Motor neuron (in vitro differentiated cells): ENCODE measurements at regions not wholly inside any gene's neighbourhood (a gene's known extent, or its start where the extent isn't known, plus 50 kb on each side); places are given as distances from the start of the nearest gene placed in this dataset.
"Not testable (repeated sequence)": the region's sequence is repeated elsewhere in the genome, so short reads cannot be mapped to it uniquely, and the experiment has no call there.

Experiments
- ATAC-seq, 8 experiments: fragments of 200-7000 bp; cut with Tn5 transposase; replicated peaks in 6 of 8; 2 replicates each; pipeline ENCODE4 v1.8.0; 2021; ENCODE audit warnings: mild to moderate bottlenecking in 8 of 8, moderate library complexity in 8 of 8
- H3K27ac ChIP-seq, 2 donors: fragments of 250-450 bp; sonication (Bioruptor Pico); 2 replicates each; pipeline ENCODE4 v1.9.0; 2021; ENCODE audit warnings: antibody characterized with exemption in 2 of 2, mild to moderate bottlenecking in 2 of 2, moderate library complexity in 1 of 2
- H3K4me1 ChIP-seq, 2 donors: fragments of 250-450 bp; sonication (Bioruptor Pico); replicated peaks in 1 of 2; 2 replicates each; pipeline ENCODE4 v1.6.1; 2021; ENCODE audit warnings: antibody characterized with exemption in 2 of 2, mild to moderate bottlenecking in 2 of 2, moderate library complexity in 1 of 2
- H3K4me3 ChIP-seq, 5 donors: fragments of 250-450 bp; sonication (Bioruptor Pico); 2 replicates each; pipeline ENCODE4 v1.9.0; 2021; ENCODE audit warnings: antibody characterized with exemption in 5 of 5, mild to moderate bottlenecking in 5 of 5, moderate library complexity in 4 of 5
- WGBS, 10 experiments: fragments of 450-650 bp; shearing (Covaris generic); methylation state at CpG; one replicate each; pipeline ENCODE4 v1.0.0; 2022; 5-methylcytosine and 5-hydroxymethylcytosine counted together
- in situ Hi-C, 9 experiments: fragments of 400-800 bp; cut with MboI; loops; one replicate each; pipeline ENCODE4 v1.15.0; 2021; ENCODE audit warnings: low sequenced_read_pairs in 9 of 9, low pct_unique_long_range_greater_than_20kb in 2 of 9; ENCODE audit not compliant: unreplicated experiment in 9 of 9

DNA sequence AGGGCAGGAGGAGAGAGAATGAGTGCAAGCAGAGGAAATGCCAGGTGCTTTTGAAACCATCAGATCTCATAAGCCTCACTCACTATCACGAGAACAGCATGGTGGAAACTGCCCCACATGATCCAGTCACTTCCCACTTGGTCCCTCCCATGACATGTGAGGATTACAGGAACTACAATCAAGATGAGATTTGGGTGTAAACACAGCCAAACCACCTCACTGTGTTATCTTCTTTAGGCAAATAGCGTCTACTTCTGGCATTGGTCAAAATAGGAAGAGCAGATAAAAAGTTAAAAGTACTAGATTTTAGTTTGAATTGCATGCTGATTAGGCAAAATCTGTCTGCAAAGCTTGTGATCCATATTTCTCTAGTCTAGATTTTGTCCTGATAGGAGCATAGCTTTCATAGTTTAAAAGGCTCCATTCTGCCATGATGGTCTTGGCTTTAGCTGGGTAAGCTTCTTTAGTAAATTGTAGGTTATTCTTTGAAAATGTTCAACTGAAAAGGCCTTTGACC, 267.5 kb downstream of the NKX6-1 start:
- no peak overlapping the region for H3K27ac ChIP-seq
- H3K4me1 ChIP-seq: no peaks in the 10 kb centered on the region
- peak in 2 of 8 experiments; percentile 43 to 46 for ATAC-seq
- 18 to 100% (median 81%) methylated on average over 1 to 2 of the region's 2 CpGs; no CpG with 5 or more reads in 4 of the 10 experiments for WGBS, 10 experiments
- in situ Hi-C loops: loop anchor here in 1 of 9 experiments (25.0 kb wide), 1 partner anchor 256 kb away; the partner anchor contains the start of gene NKX6-1
- H3K4me3 ChIP-seq: no peak overlapping the region

DNA sequence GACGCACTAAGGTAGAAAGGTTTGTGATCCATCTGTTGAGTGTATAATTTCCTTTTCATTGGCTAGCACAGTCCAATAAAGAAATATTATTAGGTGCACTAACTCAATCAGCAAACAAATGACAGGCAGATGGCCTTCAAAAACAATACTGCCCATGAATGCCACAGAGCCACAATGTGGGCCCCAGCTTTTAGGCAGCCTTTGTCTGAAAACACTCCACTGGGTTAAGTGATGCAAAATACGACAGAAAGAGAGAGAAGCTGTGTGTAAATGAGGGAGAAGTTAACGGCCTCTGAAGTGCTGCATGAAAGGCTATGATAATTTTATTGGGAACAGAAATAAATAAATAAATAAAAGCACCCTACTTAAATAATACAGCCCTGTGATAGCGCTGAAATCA, 274.6 kb downstream of the NKX6-1 start:
- WGBS, 10 experiments: 7 to 60% (median 30%) methylated on average over 1 to 4 of the region's 4 CpGs
- Histone ChIP-seq H3K4me3 (no peak overlapping the region), H3K27ac (no peak overlapping the region), H3K4me1 (peaks cover 17 to 18% of the 10 kb centered on the region in 2 donors)
- ATAC-seq: peak in 5 of 8 experiments; percentile 45 to 98 (median 91)
- in situ Hi-C loops: no loop called here

DNA sequence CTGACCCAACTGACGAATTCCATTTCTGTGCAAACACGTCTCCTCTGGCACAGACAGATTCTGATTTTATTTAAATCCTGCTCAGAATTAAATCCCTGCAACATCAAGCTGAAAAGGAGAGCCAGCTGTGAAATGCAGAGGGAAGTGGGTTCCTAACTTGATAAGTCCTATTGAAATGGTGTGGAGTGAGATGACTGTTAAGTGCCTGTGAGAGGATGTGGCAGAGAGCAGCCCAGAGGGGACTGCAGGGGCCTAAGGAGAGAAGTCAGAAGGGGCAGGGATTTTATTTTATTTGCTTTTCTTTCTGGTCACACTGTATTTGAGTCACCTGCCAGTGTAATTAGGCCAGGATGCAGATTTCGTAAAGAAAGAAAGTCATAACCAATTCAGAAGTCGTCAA, 277.4 kb downstream of the NKX6-1 start:
- ATAC-seq: no peak
- 5 to 94% (median 80%) methylated on average over 1 to 4 of the region's 4 CpGs; no CpG with 5 or more reads in 1 of the 10 experiments for WGBS, 10 experiments
- no peak overlapping the region for H3K4me3 ChIP-seq
- H3K27ac ChIP-seq: no peak overlapping the region
- in situ Hi-C loops: no loop called here
- H3K4me1 ChIP-seq: peaks cover 24 to 26% of the 10 kb centered on the region in 2 donors

DNA sequence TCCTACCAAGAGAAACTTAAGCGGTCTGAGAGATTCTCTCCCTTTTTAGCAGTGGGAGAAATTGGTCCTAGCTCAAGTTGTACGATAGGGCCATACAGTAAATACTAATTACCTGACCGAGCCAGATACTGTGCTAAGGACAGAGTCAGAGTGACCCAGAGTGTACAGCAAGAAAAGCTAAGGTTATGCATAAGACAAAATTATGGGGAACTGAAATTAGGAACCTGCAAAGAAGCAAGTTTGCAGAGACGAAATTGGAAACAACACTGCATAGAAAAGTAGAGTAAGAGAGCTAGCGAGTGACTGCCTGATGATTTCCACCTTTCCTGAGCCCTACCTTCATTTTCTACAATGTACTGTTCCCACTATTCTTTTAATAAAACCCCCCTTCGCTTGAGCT, 278.1 kb downstream of the NKX6-1 start:
- 26 to 97% (median 79%) methylated on average over 2 to 6 of the region's 6 CpGs; no CpG with 5 or more reads in 2 of the 10 experiments for WGBS, 10 experiments
- no peak overlapping the region for H3K27ac ChIP-seq
- no peak for ATAC-seq
- in situ Hi-C loops: no loop called here
- no peak overlapping the region for H3K4me3 ChIP-seq
- peaks cover 24 to 26% of the 10 kb centered on the region in 2 donors for H3K4me1 ChIP-seq

DNA sequence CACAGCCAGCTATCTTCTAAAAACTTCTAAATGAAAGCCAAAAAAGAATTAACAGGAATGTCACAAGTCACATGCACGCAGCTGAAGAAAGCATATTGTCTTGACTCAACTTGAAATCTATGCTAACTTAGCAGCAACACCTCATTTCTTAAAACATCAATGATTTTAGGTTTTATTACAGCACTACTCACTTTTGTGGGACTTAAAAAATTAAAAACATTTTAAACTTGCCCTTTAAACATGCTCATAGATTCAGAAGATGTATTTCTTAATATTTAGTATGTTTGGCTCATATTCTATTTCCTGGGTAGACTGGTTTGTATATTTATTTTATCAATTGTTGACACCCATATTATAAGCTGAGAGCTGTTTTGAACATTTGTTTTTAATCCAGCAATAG, 279.4 kb downstream of the NKX6-1 start:
- in situ Hi-C loops: no loop called here
- ATAC-seq: no peak
- Histone ChIP-seq H3K4me1 (peaks cover 15 to 20% of the 10 kb centered on the region in 2 donors), H3K27ac (no peak overlapping the region), H3K4me3 (no peak overlapping the region)
- WGBS, 10 experiments: 17 to 100% (median 60%) methylated on average over 1 of the region's 1 CpG; no CpG with 5 or more reads in 1 of the 10 experiments

DNA sequence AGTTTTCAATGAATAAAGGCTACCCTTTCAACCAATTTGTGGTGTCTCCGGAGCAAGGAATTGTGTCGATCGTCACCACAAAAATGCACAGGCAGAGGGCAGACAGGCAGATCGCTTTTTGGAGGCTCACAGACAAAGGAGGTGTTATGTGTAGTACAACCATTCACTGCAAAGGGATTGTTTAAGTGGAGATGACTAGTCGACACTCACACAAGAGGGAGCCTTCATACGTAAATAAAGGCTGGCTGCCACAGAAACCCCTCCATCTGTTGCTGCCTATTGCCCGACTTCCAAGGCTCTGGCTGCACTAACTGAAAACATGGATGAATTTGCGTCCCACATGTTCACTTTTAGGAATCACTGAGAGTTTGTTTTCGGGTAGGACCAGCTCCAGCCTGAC, 281.1 kb downstream of the NKX6-1 start:
- Histone ChIP-seq H3K4me1 (peaks cover 7 to 11% of the 10 kb centered on the region in 2 donors), H3K27ac (no peak overlapping the region), H3K4me3 (no peak overlapping the region)
- in situ Hi-C loops: no loop called here
- 0 to 30% (median 8%) methylated on average over 1 to 9 of the region's 9 CpGs for WGBS, 10 experiments
- peak in 5 of 8 experiments; percentile 72 to 90 (median 88) for ATAC-seq

DNA sequence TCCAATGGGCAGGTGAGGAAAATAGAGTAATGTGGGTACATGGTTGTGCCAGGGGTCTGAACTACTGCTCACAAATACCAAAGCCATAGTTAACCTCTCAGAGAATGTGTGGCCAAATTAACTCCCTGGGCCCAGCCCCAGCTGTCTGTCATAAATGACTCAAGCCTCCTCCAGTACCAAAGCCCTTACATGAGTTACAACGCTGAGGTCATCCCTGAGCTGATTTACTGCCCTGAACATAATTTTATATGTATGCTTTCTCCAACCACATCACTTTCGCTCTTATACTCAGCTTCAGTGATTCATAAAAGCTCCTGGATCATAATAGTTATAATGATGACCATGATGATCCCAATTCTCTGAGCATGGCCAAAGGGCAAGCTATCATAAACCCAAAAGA, 283.9 kb downstream of the NKX6-1 start:
- WGBS, 10 experiments: 0 to 100% (median 100%) methylated on average over 1 to 2 of the region's 2 CpGs; no CpG with 5 or more reads in 5 of the 10 experiments
- no peak overlapping the region for H3K4me3 ChIP-seq
- in situ Hi-C loops: no loop called here
- H3K4me1 ChIP-seq: peaks cover 7 to 8% of the 10 kb centered on the region in 2 donors
- peak in 5 of 8 experiments; percentile 29 to 86 (median 43) for ATAC-seq
- no peak overlapping the region for H3K27ac ChIP-seq

DNA sequence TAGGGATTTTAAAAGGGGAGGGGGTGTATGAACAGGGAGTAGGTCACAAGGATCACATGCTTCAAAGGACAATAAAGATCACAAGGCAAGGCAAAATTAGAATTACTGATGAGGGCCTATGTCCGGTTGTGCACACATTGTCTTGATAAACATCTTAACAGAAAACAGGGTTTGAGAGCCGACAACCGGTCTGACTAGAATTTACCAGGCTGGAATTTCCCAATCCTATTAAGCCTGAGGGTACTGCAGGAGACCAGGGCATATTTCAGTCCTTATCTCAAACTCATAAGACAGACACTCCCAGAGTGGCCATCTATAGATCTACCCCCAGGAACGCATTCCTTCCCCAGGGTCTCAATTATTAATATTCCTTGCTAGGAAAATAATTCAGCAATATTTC, 292.9 kb downstream of the NKX6-1 start:
- in situ Hi-C loops, H3K4me1 ChIP-seq, H3K27ac ChIP-seq, ATAC-seq, H3K4me3 ChIP-seq: not testable (repeated sequence)
- WGBS, 10 experiments: 66 to 96% (median 81%) methylated on average over 1 to 4 of the region's 4 CpGs; no CpG with 5 or more reads in 4 of the 10 experiments

DNA sequence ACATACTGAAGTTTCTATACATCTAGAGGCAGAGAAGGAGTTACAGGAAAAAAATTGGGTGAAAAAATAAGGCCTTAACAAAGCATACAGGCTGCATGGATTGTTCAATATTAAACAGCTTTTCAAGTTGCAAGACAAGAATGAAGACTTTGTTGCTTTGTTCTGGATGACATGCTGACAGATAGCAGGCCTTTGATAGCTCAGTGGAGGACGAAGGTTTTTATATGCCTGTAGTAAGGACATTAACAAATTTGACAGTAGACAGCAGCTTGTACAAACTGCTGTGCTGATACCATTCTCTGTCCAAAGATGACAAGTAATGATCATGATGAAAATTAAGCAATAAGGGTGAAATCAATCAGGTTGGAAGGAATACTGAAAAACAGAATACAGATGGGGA, 309.9 kb downstream of the NKX6-1 start:
- peak in 5 of 8 experiments; percentile 30 to 70 (median 61) for ATAC-seq
- H3K4me1 ChIP-seq: peaks cover 11 to 13% of the 10 kb centered on the region in 2 donors
- in situ Hi-C loops: no loop called here
- no peak overlapping the region for H3K27ac ChIP-seq
- H3K4me3 ChIP-seq: no peak overlapping the region
- WGBS, 10 experiments: 0 to 40% (median 17%) methylated on average over 1 of the region's 1 CpG; no CpG with 5 or more reads in 3 of the 10 experiments

DNA sequence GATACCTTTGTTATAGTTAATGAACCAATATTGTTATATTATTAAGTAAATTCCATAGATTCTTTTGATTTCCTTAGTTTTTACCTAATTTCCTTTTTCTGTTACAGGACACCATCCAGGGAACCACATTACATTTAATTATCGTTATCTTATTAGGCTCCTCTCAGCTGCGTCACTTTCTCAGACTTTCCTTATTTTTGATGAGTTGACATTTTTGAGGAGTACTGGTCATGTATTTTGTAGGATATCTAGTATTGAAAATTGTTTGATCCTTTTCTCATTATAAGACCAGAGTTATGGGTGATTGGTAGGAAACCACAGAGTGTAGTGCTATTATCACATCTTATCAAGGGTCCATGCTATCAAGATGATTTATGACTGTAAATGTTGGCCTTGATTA, 319.7 kb downstream of the NKX6-1 start:
- in situ Hi-C loops: no loop called here
- H3K27ac ChIP-seq: no peak overlapping the region
- 79 to 100% (median 91%) methylated on average over 1 to 2 of the region's 2 CpGs for WGBS, 10 experiments
- ATAC-seq: no peak
- H3K4me3 ChIP-seq: no peak overlapping the region
- peaks cover 3 to 6% of the 10 kb centered on the region in 2 donors for H3K4me1 ChIP-seq

DNA sequence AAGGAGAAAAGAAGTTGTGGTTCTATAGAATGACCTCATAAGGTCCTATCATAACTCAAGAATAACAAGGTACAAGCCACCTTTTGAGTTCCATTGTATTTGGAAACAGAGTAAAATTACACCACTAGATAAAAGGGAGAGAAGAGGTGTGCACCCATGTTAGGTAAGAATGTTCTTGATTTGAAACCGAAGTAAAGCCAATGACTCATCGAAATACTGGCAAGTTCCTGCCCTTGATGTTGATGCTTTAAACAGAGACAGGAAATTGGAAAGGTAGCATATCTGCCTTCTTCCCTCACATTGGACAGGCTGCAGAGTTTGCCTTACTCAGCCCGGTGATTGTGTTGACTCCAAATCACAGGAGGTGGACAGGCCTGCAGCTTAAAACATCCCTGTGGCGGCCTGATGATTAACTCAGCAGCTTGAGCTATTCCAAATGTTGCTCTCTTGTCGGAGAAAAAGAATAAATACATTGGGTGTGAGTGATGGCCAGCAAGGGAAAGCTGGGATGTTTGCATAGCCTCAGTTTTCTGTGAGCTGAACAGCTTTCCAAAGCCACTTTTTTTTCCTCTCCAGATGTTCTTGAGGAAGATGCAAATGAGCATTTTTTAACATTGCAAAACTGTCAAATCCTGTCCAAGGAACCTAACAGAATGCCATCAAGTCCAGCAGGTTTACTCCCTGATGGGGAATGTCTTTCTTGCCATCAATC, 321.1 kb downstream of the NKX6-1 start:
- H3K27ac ChIP-seq: no peak overlapping the region
- H3K4me3 ChIP-seq: no peak overlapping the region
- in situ Hi-C loops: no loop called here
- 0 to 93% (median 57%) methylated on average over 1 to 5 of the region's 5 CpGs; no CpG with 5 or more reads in 2 of the 10 experiments for WGBS, 10 experiments
- peaks cover 0 to 6% of the 10 kb centered on the region in 2 donors for H3K4me1 ChIP-seq
- peak in 4 of 8 experiments; percentile 27 to 94 (median 64) for ATAC-seq

DNA sequence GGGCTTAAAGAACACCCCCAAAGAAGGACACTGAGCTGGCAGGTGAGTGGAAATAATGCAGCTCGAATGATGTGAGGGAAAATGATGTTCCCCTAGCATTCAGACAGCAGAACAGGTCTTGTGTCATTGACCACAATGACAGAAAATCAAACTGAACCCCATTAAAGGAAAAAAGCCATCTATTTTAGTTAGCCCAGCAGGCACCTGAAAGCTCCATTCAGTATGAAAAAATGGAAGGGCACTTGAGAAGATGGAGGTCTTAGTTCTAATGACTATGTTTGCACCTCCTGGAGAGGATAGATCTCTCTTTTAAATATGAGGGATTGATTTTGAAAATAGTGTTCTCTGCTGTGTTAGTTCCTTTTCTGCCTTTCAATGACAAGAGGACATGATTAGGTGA, 323.1 kb downstream of the NKX6-1 start:
- in situ Hi-C loops: no loop called here
- no peak overlapping the region for H3K4me3 ChIP-seq
- no peak overlapping the region for H3K27ac ChIP-seq
- ATAC-seq: no peak
- 0 to 83% (median 27%) methylated on average over 1 of the region's 1 CpG; no CpG with 5 or more reads in 4 of the 10 experiments for WGBS, 10 experiments
- H3K4me1 ChIP-seq: peaks cover 0 to 6% of the 10 kb centered on the region in 2 donors

DNA sequence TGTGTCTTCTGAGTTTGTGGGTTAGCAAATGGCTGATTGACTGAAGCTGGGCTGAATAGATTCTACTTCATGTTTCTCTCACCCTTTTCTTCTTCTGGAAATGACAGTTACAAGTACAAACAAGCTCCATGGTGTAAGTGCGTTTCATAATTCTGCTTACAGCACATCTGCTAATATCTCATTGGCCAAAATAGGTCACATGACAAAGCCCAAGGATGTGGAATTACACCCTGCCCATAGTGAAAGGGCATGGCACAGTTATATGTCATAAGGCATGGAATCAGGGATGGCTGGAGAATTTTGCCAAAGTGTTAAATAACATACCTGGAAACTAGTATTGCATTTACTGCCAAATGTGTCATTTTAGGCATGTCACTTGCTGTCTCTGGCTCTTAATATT, 327.2 kb downstream of the NKX6-1 start:
- WGBS, 10 experiments: 20 to 100% (median 100%) methylated on average over 1 of the region's 1 CpG; no CpG with 5 or more reads in 5 of the 10 experiments
- Histone ChIP-seq H3K4me1 (peaks cover 10 to 11% of the 10 kb centered on the region in 2 donors), H3K27ac (no peak overlapping the region), H3K4me3 (no peak overlapping the region)
- ATAC-seq: no peak
- in situ Hi-C loops: no loop called here
